T-cell (primary cell): ENCODE measurements at regions not wholly inside any gene's neighbourhood (a gene's known extent, or its start where the extent isn't known, plus 50 kb on each side); places are given as distances from the start of the nearest gene placed in this dataset.
"Not testable (repeated sequence)": the region's sequence is repeated elsewhere in the genome, so short reads cannot be mapped to it uniquely, and the experiment has no call there.

Source experiments
- ATAC-seq, 4 experiments: fragments of 200-7000 bp in 3 of 4; fragments of 150-1000 bp in 1 of 4; cut with Tn5 transposase; replicated peaks in 1 of 4; 1 replicate in 3 of 4; 2 replicates in 1 of 4; pipeline ENCODE4 v1.10.0; 2021; ENCODE audit warnings: moderate library complexity in 3 of 4, mild to moderate bottlenecking in 2 of 4, moderate number of reproducible peaks in 1 of 4
- CTCF ChIA-PET, 2 donors: fragments of 300-600 bp; sonication (Branson Sonifier 250); formaldehyde crosslinking; loops; one replicate each; lab custom pipeline; 2022; ENCODE audit warnings: antibody characterized with exemption in 2 of 2; lab: Charles Lee
- POLR2A ChIA-PET, 2 donors: fragments of 300-600 bp; sonication (Branson Sonifier 250); formaldehyde crosslinking; loops; one replicate each; lab custom pipeline; 2022; ENCODE audit warnings: antibody characterized with exemption in 2 of 2; lab: Charles Lee
- DNase-seq, 35 experiments: peaks; one replicate each; pipeline versions ENCODE4 v3.0.0 to v3.0.0-alpha.2; 2013 to 2023
- H3K27ac ChIP-seq: one replicate; pipeline ENCODE4 v1.5.1; 2013; ENCODE audit warnings: low read length
- H3K27me3 ChIP-seq, 2 experiments: replicated peaks in 1 of 2; 1 replicate in 1 of 2; 2 replicates in 1 of 2; pipeline versions ENCODE4 v1.6.1 to v1.7.0; 2013; ENCODE audit warnings: low read length in 1 of 2, mixed read lengths in 1 of 2; ENCODE audit not compliant: control insufficient read depth in 2 of 2, insufficient read depth in 2 of 2; ENCODE audit errors: extremely low read depth in 1 of 2
- H3K36me3 ChIP-seq, 2 donors: 1 replicate in 1 of 2; 2 replicates in 1 of 2; pipeline versions ENCODE4 v1.6.1 to v1.7.0; 2013; ENCODE audit warnings: low read length in 1 of 2; ENCODE audit not compliant: control insufficient read depth in 2 of 2, insufficient read depth in 1 of 2; ENCODE audit errors: extremely low read depth in 1 of 2
- H3K4me1 ChIP-seq, 2 experiments: 1 replicate in 1 of 2; 2 replicates in 1 of 2; pipeline versions ENCODE4 v1.6.1 to v1.7.0; 2013; ENCODE audit warnings: low read length in 2 of 2, mixed read lengths in 1 of 2; ENCODE audit not compliant: insufficient read depth in 2 of 2, control insufficient read depth in 1 of 2; ENCODE audit errors: extremely low read depth in 1 of 2
- H3K4me3 ChIP-seq, 2 donors: 1 replicate in 1 of 2; 2 replicates in 1 of 2; pipeline versions ENCODE4 v1.5.1 to v1.7.0; 2013; ENCODE audit warnings: mild to moderate bottlenecking in 2 of 2, low read length in 1 of 2, moderate library complexity in 1 of 2; ENCODE audit not compliant: control insufficient read depth in 1 of 2; ENCODE audit errors: extremely low read depth in 1 of 2
- H3K9me3 ChIP-seq: 2 replicates; pipeline ENCODE4 v1.7.0; 2013
- H3K27ac Mint-ChIP-seq, 2 donors: one replicate each; pipeline ENCODE4 v1.8.0; 2020 to 2021; ENCODE audit warnings: mild to moderate bottlenecking in 2 of 2, mixed read lengths in 2 of 2
- H3K27me3 Mint-ChIP-seq, 2 donors: one replicate each; pipeline ENCODE4 v1.8.0; 2021 to 2022; ENCODE audit warnings: mixed read lengths in 2 of 2
- H3K36me3 Mint-ChIP-seq: one replicate; pipeline ENCODE4 v1.8.0; 2021; ENCODE audit warnings: mixed read lengths
- H3K4me1 Mint-ChIP-seq, 3 donors: one replicate each; pipeline ENCODE4 v1.8.0; 2020 to 2022; ENCODE audit warnings: mixed read lengths in 3 of 3, mild to moderate bottlenecking in 1 of 3
- H3K4me3 Mint-ChIP-seq, 3 donors: one replicate each; pipeline ENCODE4 v1.8.0; 2020 to 2022; ENCODE audit warnings: mild to moderate bottlenecking in 3 of 3, mixed read lengths in 3 of 3, moderate library complexity in 3 of 3
- H3K9me3 Mint-ChIP-seq, 3 donors: one replicate each; pipeline ENCODE4 v1.8.0; 2020 to 2022; ENCODE audit warnings: mixed read lengths in 3 of 3
- WGBS: methylation state at CpG from one replicate; pipeline ENCODE4 v1.1.5; 2013; ENCODE audit warnings: missing lambda C conversion rate; ENCODE audit not compliant: insufficient coverage; 5-methylcytosine and 5-hydroxymethylcytosine counted together

DNA sequence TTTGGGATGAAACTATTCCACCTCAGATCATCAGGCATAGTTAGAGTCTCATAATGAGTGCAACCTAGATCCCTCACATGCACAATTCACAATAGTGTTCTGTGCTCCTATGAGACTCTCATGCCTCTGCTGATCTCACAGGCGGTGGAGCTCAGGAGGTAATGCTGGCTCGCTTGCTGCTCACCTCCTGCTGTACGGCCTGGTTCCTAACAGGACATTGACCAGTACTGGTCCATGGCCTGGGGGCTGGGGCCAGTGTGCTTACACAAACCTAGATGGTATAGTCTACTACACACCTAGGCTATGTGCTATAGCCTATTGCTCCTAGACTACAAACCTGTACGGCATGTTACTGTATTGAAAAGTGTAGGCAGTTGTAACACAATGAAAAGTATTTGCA is 448.4 kb downstream of the RPS6KC1 start:
- ChIA-PET POLR2A (no interaction called here), CTCF (no interaction called here)
- ATAC-seq (no peak), DNase-seq (no peak)
- Mint-ChIP-seq H3K36me3 (no peaks in the 10 kb centered on the region), H3K4me1 (no peaks in the 10 kb centered on the region), H3K27me3 (peaks cover 3% of the 10 kb centered on the region in 2 donors), H3K27ac (no peak overlapping the region), H3K9me3 (peaks cover 0 to 6% (median 2%) of the 10 kb centered on the region in 3 donors), H3K4me3 (no peak overlapping the region)
- Histone ChIP-seq H3K27me3 (no peaks in the 10 kb centered on the region), H3K27ac (no peak overlapping the region), H3K4me1 (no peaks in the 10 kb centered on the region), H3K9me3 (no peaks in the 10 kb centered on the region), H3K36me3 (no peaks in the 10 kb centered on the region), H3K4me3 (no peak overlapping the region)
- WGBS, result no CpG with 5 or more reads among the region's 4 CpGs

- DNase-seq, result no peak
- Histone ChIP-seq H3K27ac (no peak overlapping the region), H3K4me1 (no peaks in the 10 kb centered on the region), H3K36me3 (no peaks in the 10 kb centered on the region), H3K27me3 (no peaks in the 10 kb centered on the region), H3K9me3 (no peaks in the 10 kb centered on the region), H3K4me3 (no peak overlapping the region)
- ChIA-PET POLR2A (no interaction called here), CTCF (no interaction called here)
- Mint-ChIP-seq H3K4me3 (no peak overlapping the region), H3K4me1 (no peaks in the 10 kb centered on the region), H3K36me3 (no peaks in the 10 kb centered on the region), H3K9me3 (peaks cover 2 to 10% (median 3%) of the 10 kb centered on the region in 3 donors), H3K27me3 (peaks cover 0 to 10% of the 10 kb centered on the region in 2 donors), H3K27ac (no peak overlapping the region)
- WGBS, result no CpG with 5 or more reads among the region's 7 CpGs
- ATAC-seq, result no peak
These were observed 456.6 kb downstream of the RPS6KC1 start for GRCh38 chr1:213507472-213508223.

DNA sequence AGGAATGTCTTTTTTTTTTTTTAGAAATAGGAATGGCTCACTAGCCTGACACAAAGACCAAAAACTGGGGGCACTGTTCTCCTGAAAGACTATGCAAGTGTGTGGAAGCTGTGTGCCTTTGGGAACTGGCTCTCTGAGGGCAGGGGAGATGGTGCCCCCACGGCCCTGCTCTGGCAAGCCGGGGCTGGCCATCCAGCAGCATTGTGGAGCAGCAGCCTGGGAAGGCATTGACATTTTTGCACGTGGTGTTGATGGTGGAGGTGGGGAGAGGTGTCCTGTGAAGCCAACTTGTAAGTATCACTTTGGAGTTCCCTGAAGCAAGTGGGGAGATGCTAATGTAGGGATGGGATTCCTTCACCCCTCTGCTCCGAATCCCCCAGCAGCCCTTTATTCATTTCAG is 460.1 kb downstream of the RPS6KC1 start:
- Histone ChIP-seq H3K9me3 (no peaks in the 10 kb centered on the region), H3K27ac (no peak overlapping the region), H3K36me3 (no peaks in the 10 kb centered on the region), H3K27me3 (no peaks in the 10 kb centered on the region), H3K4me1 (no peaks in the 10 kb centered on the region), H3K4me3 (no peak overlapping the region)
- DNase-seq, result no peak
- no peak for ATAC-seq
- no peak overlapping the region for H3K27ac Mint-ChIP-seq
- H3K27me3 Mint-ChIP-seq, result peaks cover 0 to 10% of the 10 kb centered on the region in 2 donors
- no peak overlapping the region for H3K4me3 Mint-ChIP-seq
- no peaks in the 10 kb centered on the region for H3K4me1 Mint-ChIP-seq
- no peaks in the 10 kb centered on the region for H3K36me3 Mint-ChIP-seq
- H3K9me3 Mint-ChIP-seq, result no peaks in the 10 kb centered on the region
- POLR2A ChIA-PET, result no interaction called here
- CTCF ChIA-PET, result interaction anchor here in 1 of 2 donors (0.6 kb wide), 1 partner anchor 12 kb away, joined by 3 read pairs; no protein-coding TSS in a partner anchor
- WGBS, result 55% methylated on average over 2 of the region's 4 CpGs

GRCh38 chr1:213512316-213512715 is 461.3 kb downstream of the RPS6KC1 start:
- no peak for DNase-seq
- H3K9me3 Mint-ChIP-seq, result no peaks in the 10 kb centered on the region
- H3K36me3 Mint-ChIP-seq, result no peaks in the 10 kb centered on the region
- Histone ChIP-seq H3K9me3 (no peaks in the 10 kb centered on the region), H3K36me3 (no peaks in the 10 kb centered on the region), H3K27ac (no peak overlapping the region), H3K4me3 (no peak overlapping the region), H3K4me1 (no peaks in the 10 kb centered on the region), H3K27me3 (no peaks in the 10 kb centered on the region)
- no peaks in the 10 kb centered on the region for H3K4me1 Mint-ChIP-seq
- no peak overlapping the region for H3K4me3 Mint-ChIP-seq
- H3K27ac Mint-ChIP-seq, result no peak overlapping the region
- ATAC-seq, result no peak
- 92% methylated on average over 4 of the region's 5 CpGs for WGBS
- peaks cover 0 to 10% of the 10 kb centered on the region in 2 donors for H3K27me3 Mint-ChIP-seq
- ChIA-PET CTCF (no interaction called here), POLR2A (no interaction called here)

DNA sequence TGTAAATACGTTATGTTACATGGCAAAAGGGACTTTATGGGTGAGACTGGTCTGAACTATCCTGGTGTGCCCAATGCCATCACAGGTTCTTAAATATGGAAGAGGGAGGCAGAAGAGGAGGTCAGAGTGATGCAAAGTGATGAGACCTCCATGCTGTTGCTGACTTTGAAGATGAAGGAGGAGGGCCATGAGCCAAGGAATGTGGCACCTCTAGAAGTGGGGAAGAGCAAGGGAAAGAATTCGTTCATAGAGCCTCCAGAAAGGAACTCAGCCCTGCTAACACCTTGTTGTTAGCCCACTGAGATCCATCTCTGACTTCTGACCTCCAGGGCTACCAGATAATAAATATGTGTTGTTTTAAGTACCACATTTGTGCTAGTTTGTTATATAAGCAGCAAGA is 462.0 kb downstream of the RPS6KC1 start:
- Histone ChIP-seq H3K4me1 (no peaks in the 10 kb centered on the region), H3K27ac (no peak overlapping the region), H3K4me3 (no peak overlapping the region), H3K36me3 (no peaks in the 10 kb centered on the region), H3K9me3 (no peaks in the 10 kb centered on the region), H3K27me3 (no peaks in the 10 kb centered on the region)
- no peaks in the 10 kb centered on the region for H3K36me3 Mint-ChIP-seq
- peaks cover 0 to under 1% (median 0%) of the 10 kb centered on the region in 3 donors for H3K9me3 Mint-ChIP-seq
- CTCF ChIA-PET, result no interaction called here
- no peaks in the 10 kb centered on the region for H3K4me1 Mint-ChIP-seq
- H3K27me3 Mint-ChIP-seq, result peaks cover 0 to 11% of the 10 kb centered on the region in 2 donors
- no peak for ATAC-seq
- POLR2A ChIA-PET, result no interaction called here
- DNase-seq, result no peak
- H3K27ac Mint-ChIP-seq, result no peak overlapping the region
- H3K4me3 Mint-ChIP-seq, result no peak overlapping the region
- WGBS, result 15% methylated on average over 1 of the region's 2 CpGs

GRCh38 chr1:213514408-213515179 is 463.6 kb downstream of the RPS6KC1 start:
- H3K27me3 Mint-ChIP-seq, result peaks cover 12 to 22% of the 10 kb centered on the region in 2 donors
- H3K9me3 Mint-ChIP-seq, DNase-seq, H3K4me3 Mint-ChIP-seq, H3K27ac ChIP-seq, H3K4me1 Mint-ChIP-seq, POLR2A ChIA-PET, H3K4me1 ChIP-seq, ATAC-seq, CTCF ChIA-PET, H3K36me3 Mint-ChIP-seq, H3K27me3 ChIP-seq, H3K4me3 ChIP-seq, H3K27ac Mint-ChIP-seq, H3K9me3 ChIP-seq, H3K36me3 ChIP-seq: not testable (repeated sequence)
- 100% methylated on average over 1 of the region's 5 CpGs for WGBS
